CD4-positive, alpha-beta T cell treated with Interleukin-21 for 1 hour (primary cell): ENCODE measurements at regions not wholly inside any gene's neighbourhood (a gene's known extent, or its start where the extent isn't known, plus 50 kb on each side); places are given as distances from the start of the nearest gene placed in this dataset.
"Not testable (repeated sequence)": the region's sequence is repeated elsewhere in the genome, so short reads cannot be mapped to it uniquely, and the experiment has no call there.

Experiments
- DNase-seq: peaks from one replicate; pipeline ENCODE4 v3.0.0-alpha.2; 2020

DNA sequence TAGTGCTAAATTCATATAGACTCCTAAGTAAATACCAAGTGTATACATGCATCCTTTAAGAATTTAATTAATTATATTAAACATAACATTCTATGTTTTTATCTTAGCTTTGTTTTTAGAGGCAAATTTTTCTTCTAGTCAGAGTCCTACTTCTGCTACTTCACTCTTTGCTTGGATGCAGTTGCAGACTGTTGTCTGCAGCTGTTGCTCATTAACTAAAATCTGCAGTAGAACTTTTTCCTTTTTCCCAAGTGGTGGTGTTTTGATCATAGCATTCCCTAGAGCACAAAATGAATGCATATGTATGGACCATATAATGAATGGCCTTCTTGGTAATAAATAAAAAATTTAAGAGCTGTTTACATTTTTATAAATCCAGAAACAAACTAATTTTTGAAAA lies 198.3 kb downstream of the CASP12 start:
- no peak for DNase-seq

DNA sequence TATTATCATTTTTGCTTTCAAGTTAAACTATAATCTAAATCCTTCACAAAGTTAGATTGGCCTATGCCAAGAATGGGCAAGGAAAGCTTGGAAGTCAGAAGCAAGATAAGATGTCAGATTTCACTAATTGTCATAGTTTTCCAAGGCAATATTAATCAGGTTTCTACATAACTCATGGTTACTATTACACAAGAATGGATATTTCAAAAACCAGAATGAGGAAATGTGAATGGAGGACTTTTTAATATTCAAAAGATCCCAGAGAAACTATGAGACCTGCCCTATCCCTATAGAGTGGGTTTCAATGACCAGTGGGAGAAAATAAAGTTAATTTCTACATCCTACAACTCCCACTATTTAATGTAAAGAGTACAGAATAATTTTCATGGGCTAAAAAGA lies 203.2 kb downstream of the CASP12 start:
- DNase-seq = no peak

DNA sequence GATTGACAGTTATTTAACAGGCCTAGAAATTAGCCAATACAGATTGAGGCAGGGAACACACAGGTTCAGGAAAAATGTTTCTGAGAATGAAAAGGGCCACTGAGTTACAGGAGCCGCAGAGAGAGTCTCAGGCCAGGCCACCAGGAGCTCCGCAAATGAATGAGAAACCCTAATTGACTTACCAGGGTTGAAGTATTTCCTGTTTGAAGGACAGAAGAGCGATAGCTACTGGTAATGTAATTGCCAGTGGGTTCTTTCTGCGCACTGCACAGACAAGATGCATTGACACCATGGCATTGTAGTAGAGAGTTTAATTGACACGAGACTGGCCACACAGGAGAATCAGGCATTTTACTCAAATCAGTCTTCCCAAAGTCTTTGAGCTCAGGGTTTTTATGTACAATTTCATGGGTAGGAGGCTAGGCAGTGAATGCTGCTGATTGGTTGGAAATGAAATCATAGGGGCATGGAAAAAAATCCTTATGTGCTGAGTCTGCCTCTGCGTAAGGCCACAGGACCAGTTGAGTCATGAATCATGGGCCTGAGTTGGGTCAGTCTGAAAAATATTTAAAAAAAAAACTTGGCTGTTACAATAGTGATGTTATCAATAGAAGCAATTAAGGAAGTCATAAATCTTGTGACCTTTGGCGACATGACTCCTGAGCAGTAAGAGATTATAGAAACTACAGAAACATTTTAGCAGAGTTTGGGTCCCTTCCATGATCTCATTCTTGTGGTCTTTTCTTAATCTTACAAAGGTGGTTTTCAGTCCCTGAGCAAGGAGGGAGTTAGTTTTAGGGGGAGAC lies 203.8 kb downstream of the CASP12 start:
- no peak for DNase-seq

DNA sequence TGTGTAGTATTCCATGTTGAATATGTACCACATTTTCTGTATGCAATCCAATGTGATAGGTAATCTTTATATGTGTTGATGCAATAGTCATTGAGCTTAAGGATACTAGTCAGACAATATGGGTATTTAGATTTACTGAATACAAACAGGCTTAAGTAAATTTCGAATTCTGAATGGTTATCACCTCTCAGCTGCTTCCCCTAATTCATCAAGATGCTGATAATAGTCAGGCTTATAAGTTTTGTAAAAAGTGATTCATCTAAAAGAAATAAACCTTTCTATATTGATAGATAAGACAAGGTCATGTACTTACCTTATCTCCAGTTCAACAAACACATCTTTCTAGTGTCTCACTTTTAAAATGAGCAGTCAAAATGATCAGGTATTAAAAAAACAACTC lies 205.5 kb downstream of the CASP12 start:
- DNase-seq = no peak

DNA sequence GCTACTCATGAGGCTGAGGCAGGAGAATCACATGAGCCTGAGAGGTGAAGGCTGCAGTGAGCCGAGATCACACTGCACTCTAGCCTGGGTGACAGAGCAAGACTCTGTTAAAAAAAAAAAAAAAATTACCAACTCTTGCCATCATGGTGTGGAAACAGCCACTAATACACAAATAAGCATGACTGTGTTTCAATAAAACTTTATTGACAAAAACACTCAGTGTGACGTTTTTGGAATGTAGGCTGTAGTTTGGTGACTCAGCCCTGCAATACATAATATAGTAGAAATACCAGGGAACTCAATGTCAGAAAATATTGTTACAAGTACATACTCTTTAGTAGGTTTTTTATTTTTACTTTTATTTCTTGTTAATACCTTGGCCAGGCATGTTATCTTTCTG lies 207.1 kb downstream of the CASP12 start:
- DNase-seq = no peak

DNA sequence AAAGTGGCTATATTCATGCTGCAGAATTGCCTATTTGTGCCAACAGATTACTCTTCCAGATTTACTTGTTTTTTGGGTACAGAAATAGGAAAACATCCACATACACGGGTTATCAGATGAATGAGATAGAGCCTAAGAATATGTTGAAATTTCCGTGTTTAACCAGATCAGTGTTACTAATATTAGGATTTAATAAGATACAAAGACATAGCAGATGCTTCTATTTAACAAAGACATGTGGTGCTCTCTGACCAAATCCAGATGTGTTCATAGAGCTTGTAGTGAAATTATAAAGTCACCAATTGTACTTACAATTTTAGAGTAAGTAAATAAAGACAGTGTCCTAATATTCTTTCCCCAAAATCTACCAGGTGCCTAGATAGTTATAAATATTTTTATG lies 208.0 kb downstream of the CASP12 start:
- no peak for DNase-seq

DNA sequence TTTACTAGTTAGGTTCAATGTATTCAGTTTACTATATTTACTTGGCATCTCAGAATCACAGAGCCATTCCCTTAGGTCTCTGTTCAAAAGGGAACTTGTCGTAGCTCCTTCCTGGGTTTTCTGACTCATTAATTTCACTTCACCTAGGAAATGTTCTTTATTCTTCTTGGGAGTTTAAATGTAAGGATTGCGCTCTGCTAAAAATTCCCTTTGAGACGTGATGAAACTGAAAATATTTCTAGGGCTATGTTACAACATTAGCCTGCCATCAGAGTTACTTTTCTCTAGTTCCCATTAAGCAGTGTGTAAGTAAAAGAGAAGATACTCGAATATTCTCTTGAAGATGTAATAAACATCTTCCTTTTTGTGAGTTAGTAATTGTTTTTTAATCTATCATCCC lies 209.5 kb downstream of the CASP12 start:
- DNase-seq = no peak

DNA sequence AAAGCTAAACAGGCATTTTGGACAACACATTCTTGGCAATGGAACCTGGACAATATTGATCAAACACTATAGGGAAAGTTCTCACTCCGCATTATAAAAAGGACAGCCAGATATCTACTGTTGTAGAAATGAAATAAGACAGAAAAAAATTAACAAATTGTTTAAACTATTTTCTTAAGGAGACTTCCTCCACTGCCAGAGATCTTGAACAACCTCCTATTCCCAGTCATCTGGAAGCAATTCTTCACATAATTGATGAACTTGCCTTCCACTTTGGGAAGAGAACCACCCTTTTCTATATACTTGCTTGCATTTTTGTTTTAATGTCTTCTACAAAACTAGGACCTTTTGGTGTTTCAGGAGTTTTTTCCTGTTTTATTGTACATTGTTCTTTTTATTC lies 216.1 kb downstream of the CASP12 start:
- DNase-seq = no peak

DNA sequence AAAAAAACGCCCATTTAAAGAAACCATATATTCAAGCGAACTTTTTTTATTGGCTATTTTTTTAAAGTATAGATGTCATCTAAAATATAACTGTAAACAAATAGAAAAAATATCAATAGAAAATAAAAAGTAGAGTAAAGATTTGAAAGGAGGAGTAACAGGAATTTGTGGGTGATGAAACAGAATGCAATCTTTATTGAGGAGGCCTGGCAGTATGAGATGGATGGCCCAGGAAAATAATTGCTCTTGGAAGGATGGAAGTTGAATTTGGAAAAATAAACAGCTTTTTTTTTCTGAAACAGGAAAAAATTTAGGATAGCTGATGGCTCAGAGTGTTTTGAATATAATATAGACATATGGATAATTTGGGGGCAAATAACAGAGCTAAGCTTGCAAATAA lies 219.0 kb downstream of the CASP12 start:
- DNase-seq = no peak

DNA sequence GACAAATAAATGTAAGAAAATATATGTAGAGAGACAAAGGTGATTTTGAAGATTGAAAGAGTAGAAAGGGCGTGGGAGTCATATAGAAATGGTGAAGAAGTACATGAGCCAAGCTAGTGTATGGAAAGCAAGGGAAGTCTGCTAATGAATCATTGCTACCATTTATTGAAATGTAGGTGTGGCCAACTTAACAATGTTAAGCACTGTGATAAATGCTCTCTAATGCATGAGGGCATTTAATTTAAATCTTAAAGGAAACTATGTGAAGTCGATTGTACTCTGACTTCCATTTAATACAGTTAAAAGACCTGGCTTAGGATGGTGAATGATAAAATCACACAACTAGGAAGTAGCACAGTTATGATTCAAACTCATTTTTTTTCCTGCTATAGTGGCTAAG lies 219.9 kb downstream of the CASP12 start:
- DNase-seq = no peak

DNA sequence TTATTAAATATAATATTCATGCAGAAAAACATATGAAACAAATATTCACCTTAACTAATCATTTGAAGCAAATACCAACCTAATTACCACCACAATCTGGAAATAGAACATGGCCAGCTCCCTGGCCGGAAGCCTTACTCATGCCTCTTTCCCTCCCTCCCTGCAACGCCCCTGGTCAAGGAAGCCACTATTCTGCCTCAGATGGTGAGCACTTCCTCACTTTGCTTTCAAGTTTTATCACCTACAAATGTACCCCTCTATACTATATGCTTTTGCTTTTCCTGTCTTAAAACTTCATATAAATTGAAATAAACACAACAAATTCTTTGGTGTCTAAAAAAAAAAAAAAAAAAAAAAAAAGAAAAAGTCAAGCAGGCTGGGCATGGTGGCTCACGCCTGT lies 221.2 kb downstream of the CASP12 start:
- not testable (repeated sequence) for DNase-seq

DNA sequence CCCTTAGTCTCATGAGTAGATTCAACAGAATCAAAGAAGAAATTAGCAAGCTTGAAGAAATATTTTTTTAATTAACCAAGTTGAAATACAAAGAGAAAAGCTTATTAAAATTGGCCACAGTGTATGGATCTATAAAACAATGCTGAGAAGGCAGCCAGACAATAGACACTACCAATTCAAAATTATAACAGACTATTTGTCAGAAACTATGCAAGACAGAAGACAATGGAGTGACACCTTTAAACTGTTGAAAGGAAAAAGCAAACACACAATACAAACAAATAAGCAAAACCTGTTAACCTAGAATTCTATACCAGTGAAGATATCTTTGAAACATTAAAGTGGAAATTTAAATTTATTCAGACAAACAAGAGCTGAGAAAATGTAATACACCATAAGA lies 225.4 kb downstream of the CASP12 start:
- no peak for DNase-seq

DNA sequence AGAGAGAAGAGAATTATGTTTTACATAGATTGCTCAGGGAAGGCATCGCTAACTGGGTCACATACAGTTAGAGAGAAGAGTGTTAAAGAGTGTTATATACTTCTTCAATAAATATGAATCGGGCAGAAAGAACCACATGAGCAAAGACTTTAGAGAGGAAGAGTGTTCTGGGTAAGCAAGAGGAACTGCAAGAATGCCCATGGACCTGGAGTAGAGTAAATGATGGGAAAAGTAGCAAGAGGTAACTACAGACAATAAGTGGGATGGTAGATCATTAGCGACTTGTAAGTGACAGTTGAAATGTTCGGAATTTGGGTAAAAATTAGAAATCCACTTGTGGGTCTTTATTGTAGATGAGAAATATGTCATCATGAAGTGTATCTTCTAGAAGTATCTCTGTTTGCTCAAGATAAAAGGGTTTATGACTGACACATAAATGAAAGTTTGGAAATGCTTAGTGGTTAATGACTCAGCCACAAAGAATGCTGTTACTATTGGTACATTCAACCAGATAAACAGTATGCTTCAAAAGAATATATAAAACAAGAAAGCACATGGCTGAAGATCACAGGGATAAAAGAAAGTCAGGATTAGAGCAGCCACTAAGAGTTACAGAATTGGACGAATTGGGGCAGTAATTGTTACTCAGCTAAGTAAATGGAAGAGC lies 229.3 kb downstream of the CASP12 start:
- DNase-seq = no peak

DNA sequence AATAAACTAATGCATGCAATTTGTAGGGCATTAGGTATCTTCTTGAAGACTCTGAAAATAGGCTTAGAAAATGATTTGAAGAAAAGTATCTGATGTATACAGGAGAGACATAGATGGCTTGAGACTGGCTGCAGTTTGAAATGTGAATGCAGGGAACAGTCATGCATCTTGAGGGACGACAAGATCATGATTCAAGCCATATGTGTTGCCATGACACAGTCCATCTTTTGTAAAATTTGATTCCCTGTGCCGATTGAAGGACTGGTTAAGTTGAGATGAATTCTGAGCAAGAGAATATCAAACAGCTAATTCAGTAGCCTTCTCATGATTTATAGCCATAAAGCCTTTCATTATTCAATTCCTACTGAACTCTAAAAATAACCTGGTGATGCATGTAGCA lies 231.6 kb downstream of the CASP12 start:
- DNase-seq = no peak

DNA sequence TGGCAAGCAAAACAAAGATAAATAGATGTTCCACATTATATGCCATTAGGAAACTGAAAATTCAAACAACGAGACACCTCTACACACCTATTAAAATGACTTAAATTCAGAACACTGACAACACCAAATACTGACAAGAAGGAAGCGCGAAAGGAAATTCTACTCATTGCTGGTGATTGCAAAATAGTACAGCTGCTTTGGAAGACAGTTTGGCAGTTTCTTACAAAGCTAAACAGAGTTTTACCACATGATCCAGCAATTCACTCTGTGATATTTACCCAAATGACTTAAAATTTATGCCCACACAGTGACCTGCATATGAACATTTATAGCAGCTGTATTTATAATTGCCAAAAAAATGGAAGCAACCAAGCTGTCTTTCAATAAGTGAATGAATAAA lies 232.6 kb downstream of the CASP12 start:
- no peak for DNase-seq

DNA sequence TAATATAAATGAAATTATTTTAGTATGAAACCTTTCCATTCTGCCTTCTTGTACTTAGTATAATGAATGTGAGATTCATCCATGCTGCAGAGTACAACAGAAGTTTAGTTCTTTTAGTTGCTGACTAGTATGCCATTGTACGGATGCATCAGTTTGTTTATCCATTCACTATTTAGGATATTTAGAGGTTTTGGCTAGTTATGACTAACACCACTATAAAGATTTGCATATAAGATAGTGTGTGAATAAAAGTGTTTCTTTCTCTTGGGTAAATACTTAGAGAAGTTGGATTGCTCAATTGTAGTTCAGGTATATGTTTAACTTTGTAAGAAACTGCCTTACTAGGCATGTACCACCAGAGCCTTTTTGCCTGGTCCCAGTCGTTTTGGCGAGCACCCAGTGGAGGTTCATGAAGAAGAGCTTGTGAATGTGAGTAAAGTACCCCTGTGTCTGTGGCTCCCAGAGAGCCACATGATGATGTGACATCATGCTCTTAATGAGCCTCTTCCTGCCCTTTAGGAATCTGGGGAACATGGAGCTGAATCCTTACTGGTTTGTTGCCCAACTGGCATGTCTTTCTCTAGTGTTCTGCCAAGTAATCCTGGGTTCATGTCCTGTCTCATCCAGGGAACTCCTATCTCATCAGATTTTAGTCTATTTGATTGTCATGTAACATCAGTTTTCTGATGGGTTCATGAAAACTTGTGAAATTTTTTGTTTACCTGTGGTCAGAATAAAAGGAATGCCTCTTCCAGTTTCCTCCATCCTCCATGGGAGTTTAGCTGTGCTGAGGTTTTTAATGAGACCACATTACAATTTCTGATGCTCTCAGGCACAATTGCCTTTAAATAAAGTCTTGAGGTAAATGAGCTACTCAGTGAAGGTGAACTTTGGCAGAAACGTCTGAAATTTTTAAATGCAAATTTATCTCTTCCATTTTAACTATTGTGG lies 234.8 kb downstream of the CASP12 start:
- DNase-seq = no peak

DNA sequence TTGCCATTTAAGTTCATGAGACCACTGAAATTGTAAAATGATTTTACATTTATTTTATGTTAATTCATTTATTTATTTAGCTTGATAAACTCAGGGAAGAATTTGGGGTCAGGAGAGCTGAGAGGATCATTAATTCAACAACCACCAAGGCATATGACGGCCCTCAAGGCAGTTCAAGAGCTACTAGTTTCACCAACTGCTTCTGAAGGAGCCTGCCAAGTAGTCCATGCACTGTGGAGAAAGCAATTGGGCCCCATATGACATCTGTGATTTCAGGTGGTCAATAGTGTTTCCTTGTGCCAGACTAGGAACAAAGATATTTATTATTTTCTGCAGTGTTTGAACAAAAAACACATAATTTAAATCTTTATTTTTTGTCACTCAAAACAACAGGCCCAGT lies 236.4 kb downstream of the CASP12 start:
- DNase-seq = no peak

DNA sequence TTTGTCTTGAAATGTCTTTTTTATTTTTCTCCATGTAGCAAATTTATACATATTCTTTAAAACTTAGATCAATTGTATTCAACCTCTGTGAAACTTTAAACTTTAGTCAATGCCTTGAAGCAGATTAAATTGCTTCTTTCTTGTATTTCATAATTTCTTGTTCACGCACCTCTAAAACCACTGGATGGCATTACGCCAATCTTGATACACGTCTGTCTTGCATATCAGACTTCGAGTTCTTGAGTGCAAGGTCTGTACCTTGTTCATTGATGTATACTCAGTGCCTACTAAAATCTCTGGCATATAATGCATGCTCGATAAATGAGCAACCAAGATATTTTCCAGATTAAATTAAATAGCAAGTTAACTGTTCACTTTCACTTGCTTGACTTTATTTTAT lies 236.8 kb downstream of the CASP12 start:
- DNase-seq = no peak

DNA sequence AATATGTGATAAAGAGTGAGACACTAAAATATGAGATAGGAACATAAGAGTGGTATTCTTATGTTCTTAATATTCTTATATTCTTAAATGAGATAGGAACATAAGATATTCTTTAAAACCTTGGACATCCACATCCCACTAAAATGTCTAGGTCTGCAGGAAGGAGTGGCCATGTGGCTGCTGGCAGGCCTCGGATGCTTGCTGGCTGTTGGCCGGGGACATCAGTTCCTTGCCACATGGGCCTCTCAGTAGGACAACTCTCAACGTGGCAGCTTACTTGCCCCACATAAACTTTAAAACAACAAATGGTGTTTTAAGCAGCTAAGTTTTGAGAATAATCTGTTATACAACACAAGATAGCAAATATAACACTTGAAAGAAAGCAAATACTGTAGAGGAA lies 240.1 kb downstream of the CASP12 start:
- DNase-seq = no peak

DNA sequence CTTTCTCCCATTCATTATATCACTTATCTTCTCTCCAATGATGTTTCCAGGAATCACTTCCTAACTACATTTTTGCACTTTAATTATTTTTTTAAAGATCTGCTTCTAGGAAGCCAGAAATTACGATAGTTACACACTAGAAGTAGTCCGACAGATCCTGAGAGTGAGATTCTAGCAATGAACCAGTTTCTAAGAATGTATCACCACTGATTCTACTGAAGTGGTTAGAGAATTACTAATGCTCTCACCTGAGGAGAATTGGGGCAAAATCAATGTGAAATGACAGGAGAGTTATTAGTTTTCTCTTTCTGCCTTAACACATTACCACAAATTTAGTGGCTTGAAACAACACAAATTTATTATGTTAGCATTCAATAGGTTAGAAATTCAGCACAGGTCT lies 241.2 kb downstream of the CASP12 start:
- DNase-seq = no peak

DNA sequence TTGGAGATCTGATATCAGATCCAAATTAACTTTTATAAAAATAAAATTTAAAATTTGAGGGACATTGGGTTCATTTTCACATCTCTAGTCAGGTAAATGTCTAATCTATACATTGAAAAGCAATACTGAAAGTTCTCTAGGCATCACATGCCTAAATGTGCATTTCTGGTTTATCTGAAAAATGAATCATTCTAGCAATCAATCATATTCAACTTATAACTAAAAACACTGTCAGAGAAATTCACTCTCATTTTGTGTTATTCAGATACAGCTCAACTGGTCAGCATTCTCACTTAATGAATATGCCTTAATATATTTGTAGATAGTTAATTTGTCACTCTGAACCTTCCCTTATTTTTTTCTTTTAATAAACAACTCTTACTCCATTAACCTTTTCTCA lies 243.2 kb downstream of the CASP12 start:
- DNase-seq = no peak

DNA sequence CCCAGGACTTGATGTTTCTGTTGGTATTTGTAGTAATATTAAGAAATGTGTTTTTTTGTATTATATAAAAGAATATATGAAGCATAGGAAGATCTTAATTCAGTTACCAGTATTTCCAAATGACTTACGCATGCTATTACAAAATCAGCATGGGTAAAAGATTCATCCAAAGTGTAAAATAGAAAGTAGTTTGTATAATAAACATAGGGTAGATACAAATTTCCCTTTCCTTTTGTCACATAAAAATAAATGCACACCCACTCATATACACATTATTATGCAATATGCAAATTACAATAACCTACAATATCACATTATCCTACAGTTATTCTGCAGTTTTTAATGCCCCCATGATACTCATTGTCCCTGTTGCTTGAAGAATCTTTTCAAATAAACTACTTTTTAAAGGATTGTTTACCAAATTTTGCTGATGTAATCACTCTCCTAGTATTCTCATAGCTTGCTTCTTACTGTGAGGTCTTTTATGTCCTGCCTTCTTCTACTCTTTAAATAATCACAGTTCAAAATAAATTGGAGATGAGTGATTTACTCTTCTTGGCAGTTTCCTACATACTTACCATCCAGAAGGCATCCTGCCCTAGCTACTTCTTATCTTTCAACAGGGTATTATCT lies 244.0 kb downstream of the CASP12 start:
- no peak for DNase-seq

DNA sequence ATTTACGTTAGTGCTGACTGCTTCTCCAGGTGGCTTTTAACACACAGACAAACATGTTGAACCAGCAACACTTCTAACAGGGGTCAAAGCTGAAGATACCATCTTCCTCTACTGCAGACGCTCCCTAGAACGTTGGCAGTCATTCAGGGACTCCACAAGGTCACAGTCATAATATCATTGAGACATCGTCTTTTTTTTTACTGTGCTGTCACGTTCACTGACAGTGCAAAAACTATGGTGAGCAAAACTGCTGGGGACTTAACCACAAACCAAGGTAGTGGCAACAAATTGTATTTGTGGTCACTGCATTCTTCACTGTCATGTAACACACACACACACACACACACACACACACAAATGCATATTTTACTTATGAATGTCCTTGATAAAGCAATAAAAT lies 244.9 kb downstream of the CASP12 start:
- DNase-seq = peak; percentile 40
